ENCODE measurements at regions not wholly inside any gene's neighbourhood (a gene's known extent, or its start where the extent isn't known, plus 50 kb on each side); places are given as distances from the start of the nearest gene placed in this dataset.

- Histone ChIP-seq H3K9me3 (replicated peaks in 1 of 2; ENCODE audit: control insufficient read depth in 1 of 2, insufficient read depth in 1 of 2, low read length in 2 of 2) (peaks cover 24 to 28% of the 10 kb centered on the region in 2 donors), H3K27me3 (ENCODE audit: control insufficient read depth in 2 of 2, insufficient read depth in 2 of 2, low read length in 2 of 2) (no peaks in the 10 kb centered on the region), H3K4me1 (ENCODE audit: control insufficient read depth in 1 of 2, insufficient read depth in 2 of 2, low read length in 2 of 2) (no peaks in the 10 kb centered on the region), H3K4me3 (replicated peaks in 1 of 3; ENCODE audit: low read depth in 2 of 3, low read length in 3 of 3) (no peak overlapping the region), H4K20me1 (ENCODE audit: insufficient read depth, low read length) (no peaks in the 10 kb centered on the region), H3K9ac (ENCODE audit: insufficient read depth, low read length, poor library complexity, severe bottlenecking) (no peak overlapping the region), H3K36me3 (replicated peaks in 1 of 2; ENCODE audit: control insufficient read depth in 1 of 2, insufficient read depth in 2 of 2, low read length in 2 of 2) (no peaks in the 10 kb centered on the region), H2AFZ (ENCODE audit: insufficient read depth, low read depth, low read length, poor library complexity, severe bottlenecking) (no peak overlapping the region), H3K79me2 (ENCODE audit: insufficient read depth, low read length) (no peaks in the 10 kb centered on the region), H3K27ac (ENCODE audit: low read depth in 1 of 2, low read length in 2 of 2) (no peak overlapping the region), H3K4me2 (replicated peaks; ENCODE audit: extremely low read depth, low read length, poor library complexity, severe bottlenecking) (no peak overlapping the region)
- no peak overlapping the region for H3K27ac Mint-ChIP-seq
- H3K9me3 Mint-ChIP-seq = peaks cover 14 to 24% (median 17%) of the 10 kb centered on the region in 7 donors
- DNase-seq = no peak
- no peak overlapping the region for H3K4me3 Mint-ChIP-seq
- H3K4me1 Mint-ChIP-seq = no peaks in the 10 kb centered on the region
- no peak for TF ChIP-seq CTCF (IDR thresholded peaks at IDR 0.05)
- H3K36me3 Mint-ChIP-seq = no peaks in the 10 kb centered on the region
- intact Hi-C loops (cut with micrococcal nuclease) = no loop called here
- no peaks in the 10 kb centered on the region for H3K27me3 Mint-ChIP-seq (ENCODE audit: low read depth in 3 of 3)
- no CpG with 5 or more reads among the region's 1 CpG for WGBS (ENCODE audit: insufficient coverage)
Observed at GRCh38 chr6:120876931-120877330, 457.3 kb downstream of the TBC1D32 start.

GRCh38 chr6:120876424-120876823 is 457.9 kb downstream of the TBC1D32 start:
- no peaks in the 10 kb centered on the region for H3K4me1 ChIP-seq (ENCODE audit: control insufficient read depth in 1 of 2, insufficient read depth in 2 of 2, low read length in 2 of 2)
- Mint-ChIP-seq H3K36me3 (no peaks in the 10 kb centered on the region), H3K9me3 (peaks cover 15 to 29% (median 21%) of the 10 kb centered on the region in 7 donors), H3K4me1 (no peaks in the 10 kb centered on the region), H3K4me3 (no peak overlapping the region), H3K27ac (no peak overlapping the region), H3K27me3 (ENCODE audit: low read depth in 3 of 3) (no peaks in the 10 kb centered on the region)
- no peak overlapping the region for H3K27ac ChIP-seq (ENCODE audit: low read depth in 1 of 2, low read length in 2 of 2)
- intact Hi-C loops (cut with micrococcal nuclease) = no loop called here
- no peak overlapping the region for H2AFZ ChIP-seq (ENCODE audit: insufficient read depth, low read depth, low read length, poor library complexity, severe bottlenecking)
- no peak overlapping the region for H3K4me3 ChIP-seq (replicated peaks in 1 of 3; ENCODE audit: low read depth in 2 of 3, low read length in 3 of 3)
- no peaks in the 10 kb centered on the region for H3K36me3 ChIP-seq (replicated peaks in 1 of 2; ENCODE audit: control insufficient read depth in 1 of 2, insufficient read depth in 2 of 2, low read length in 2 of 2)
- TF ChIP-seq CTCF (IDR thresholded peaks at IDR 0.05) = no peak
- H3K79me2 ChIP-seq (ENCODE audit: insufficient read depth, low read length) = no peaks in the 10 kb centered on the region
- H3K27me3 ChIP-seq (ENCODE audit: control insufficient read depth in 2 of 2, insufficient read depth in 2 of 2, low read length in 2 of 2) = no peaks in the 10 kb centered on the region
- H3K4me2 ChIP-seq (replicated peaks; ENCODE audit: extremely low read depth, low read length, poor library complexity, severe bottlenecking) = no peak overlapping the region
- H3K9ac ChIP-seq (ENCODE audit: insufficient read depth, low read length, poor library complexity, severe bottlenecking) = no peak overlapping the region
- WGBS (ENCODE audit: insufficient coverage) = no CpG with 5 or more reads among the region's 1 CpG
- H3K9me3 ChIP-seq (replicated peaks in 1 of 2; ENCODE audit: control insufficient read depth in 1 of 2, insufficient read depth in 1 of 2, low read length in 2 of 2) = peaks cover 29 to 33% of the 10 kb centered on the region in 2 donors
- H4K20me1 ChIP-seq (ENCODE audit: insufficient read depth, low read length) = no peaks in the 10 kb centered on the region
- DNase-seq = no peak
